Mesothelial cell of epicardium (in vitro differentiated cells): ENCODE measurements at regions not wholly inside any gene's neighbourhood (a gene's known extent, or its start where the extent isn't known, plus 50 kb on each side); places are given as distances from the start of the nearest gene placed in this dataset.
A peak's percentile ranks its signal among the peaks of the same experiment; 100 is the strongest.
"Not testable (repeated sequence)": the region's sequence is repeated elsewhere in the genome, so short reads cannot be mapped to it uniquely, and the experiment has no call there.

Source experiments
- DNase-seq, 2 experiments: peaks; one replicate each; pipeline ENCODE4 v3.0.0; 2021; ENCODE audit warnings: low spot score in 2 of 2; ENCODE audit not compliant: unreplicated experiment in 2 of 2
- H3K27ac Mint-ChIP-seq: 2 replicates; pipeline ENCODE4 v1.8.0; 2021; ENCODE audit warnings: mixed read lengths
- H3K27me3 Mint-ChIP-seq: 2 replicates; pipeline ENCODE4 v1.8.0; 2021; ENCODE audit warnings: low read depth, mixed read lengths
- H3K36me3 Mint-ChIP-seq: 2 replicates; pipeline ENCODE4 v1.8.0; 2021; ENCODE audit warnings: mixed read lengths
- H3K4me1 Mint-ChIP-seq: 2 replicates; pipeline ENCODE4 v1.8.0; 2021; ENCODE audit warnings: mixed read lengths
- H3K4me3 Mint-ChIP-seq: 2 replicates; pipeline ENCODE4 v1.8.0; 2021; ENCODE audit warnings: mild to moderate bottlenecking, moderate library complexity, mixed read lengths
- H3K9me3 Mint-ChIP-seq: 2 replicates; pipeline ENCODE4 v1.8.0; 2021; ENCODE audit warnings: mixed read lengths
- CTCF ChIP-seq: fragments of 200-600 bp; sonication (generic); IDR thresholded peaks from one replicate; pipeline ENCODE4 v1.5.0; 2021; ENCODE audit warnings: antibody characterized with exemption; ENCODE audit not compliant: unreplicated experiment

GRCh38 chr7:81445462-81445861, 324.4 kb downstream of the HGF start:
- peaks cover 9% of the 10 kb centered on the region for H3K36me3 Mint-ChIP-seq
- H3K9me3 Mint-ChIP-seq, result peaks cover 11% of the 10 kb centered on the region
- H3K4me3 Mint-ChIP-seq, result no peak overlapping the region
- peaks cover 47% of the 10 kb centered on the region for H3K4me1 Mint-ChIP-seq
- H3K27me3 Mint-ChIP-seq, result no peaks in the 10 kb centered on the region
- DNase-seq, result no peak
- no peak for TF ChIP-seq CTCF
- H3K27ac Mint-ChIP-seq, result peak overlapping the region; percentile 92

- H3K9me3 Mint-ChIP-seq, result peaks cover 6% of the 10 kb centered on the region
- no peaks in the 10 kb centered on the region for H3K27me3 Mint-ChIP-seq
- H3K4me3 Mint-ChIP-seq, result no peak overlapping the region
- DNase-seq, result no peak
- peaks cover 40% of the 10 kb centered on the region for H3K4me1 Mint-ChIP-seq
- H3K36me3 Mint-ChIP-seq, result peaks cover 5% of the 10 kb centered on the region
- peak overlapping the region; percentile 28 for H3K27ac Mint-ChIP-seq
- no peak for TF ChIP-seq CTCF
Observed at GRCh38 chr7:81441750-81442149, 328.1 kb downstream of the HGF start.

GRCh38 chr7:81439591-81439990, 330.3 kb downstream of the HGF start:
- no peak for TF ChIP-seq CTCF
- Mint-ChIP-seq H3K4me3 (no peak overlapping the region), H3K9me3 (peaks cover 20% of the 10 kb centered on the region), H3K4me1 (peaks cover 23% of the 10 kb centered on the region), H3K27me3 (no peaks in the 10 kb centered on the region), H3K27ac (peak overlapping the region; percentile 87), H3K36me3 (peaks cover 9% of the 10 kb centered on the region)
- DNase-seq, result no peak

- H3K27ac Mint-ChIP-seq, DNase-seq, H3K27me3 Mint-ChIP-seq, H3K4me3 Mint-ChIP-seq, H3K36me3 Mint-ChIP-seq: not testable (repeated sequence)
- H3K9me3 Mint-ChIP-seq, result peaks cover 21% of the 10 kb centered on the region
- peaks cover 24% of the 10 kb centered on the region for H3K4me1 Mint-ChIP-seq
Observed at GRCh38 chr7:81437160-81437559, 332.7 kb downstream of the HGF start.

GRCh38 chr7:81433692-81434331, 336.0 kb downstream of the HGF start:
- no peak for TF ChIP-seq CTCF
- Mint-ChIP-seq H3K9me3 (peaks cover 21% of the 10 kb centered on the region), H3K27me3 (no peaks in the 10 kb centered on the region), H3K36me3 (peaks cover 9% of the 10 kb centered on the region), H3K27ac (no peak overlapping the region), H3K4me1 (peaks cover 21% of the 10 kb centered on the region), H3K4me3 (no peak overlapping the region)
- no peak for DNase-seq

- DNase-seq, result no peak
- Mint-ChIP-seq H3K36me3 (peaks cover 9% of the 10 kb centered on the region), H3K9me3 (peaks cover 21% of the 10 kb centered on the region), H3K4me1 (peaks cover 22% of the 10 kb centered on the region), H3K27me3 (no peaks in the 10 kb centered on the region), H3K4me3 (no peak overlapping the region), H3K27ac (no peak overlapping the region)
- no peak for TF ChIP-seq CTCF
Observed at GRCh38 chr7:81433206-81433605, 336.6 kb downstream of the HGF start.
